Right hindlimb (tissue), 1 donor: ENCODE measurements at regions not wholly inside any gene's neighbourhood (a gene's known extent, or its start where the extent isn't known, plus 50 kb on each side); places are given as distances from the start of the nearest gene placed in this dataset.

Experiments
- DNase-seq: peaks from one replicate; pipeline ENCODE4 v3.0.0-alpha.2; 2018

GRCh38 chr13:85371254-85371653 is 428.0 kb downstream of the SLITRK6 start:
- DNase-seq: no peak

DNA sequence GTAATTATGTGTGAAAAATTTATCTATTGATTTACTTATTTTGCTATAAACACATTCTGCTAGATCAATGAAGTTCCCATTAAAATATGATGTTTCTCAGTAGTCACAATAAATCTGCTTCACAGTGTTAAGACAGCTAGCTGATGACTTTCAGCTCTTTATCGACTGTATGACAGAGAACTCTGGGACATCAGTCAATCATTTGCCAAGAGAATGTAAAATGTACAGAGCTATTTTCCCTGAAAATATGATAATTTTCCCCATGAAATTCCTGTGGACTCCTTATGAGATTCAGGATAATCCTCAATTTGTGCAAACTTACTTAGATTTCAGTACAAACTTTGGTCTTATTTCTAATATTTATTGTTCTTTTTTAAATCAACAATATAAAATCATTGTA is 430.5 kb downstream of the SLITRK6 start:
- no peak for DNase-seq

- no peak for DNase-seq
Observed at GRCh38 chr13:85367887-85368286, 431.3 kb downstream of the SLITRK6 start.

DNA sequence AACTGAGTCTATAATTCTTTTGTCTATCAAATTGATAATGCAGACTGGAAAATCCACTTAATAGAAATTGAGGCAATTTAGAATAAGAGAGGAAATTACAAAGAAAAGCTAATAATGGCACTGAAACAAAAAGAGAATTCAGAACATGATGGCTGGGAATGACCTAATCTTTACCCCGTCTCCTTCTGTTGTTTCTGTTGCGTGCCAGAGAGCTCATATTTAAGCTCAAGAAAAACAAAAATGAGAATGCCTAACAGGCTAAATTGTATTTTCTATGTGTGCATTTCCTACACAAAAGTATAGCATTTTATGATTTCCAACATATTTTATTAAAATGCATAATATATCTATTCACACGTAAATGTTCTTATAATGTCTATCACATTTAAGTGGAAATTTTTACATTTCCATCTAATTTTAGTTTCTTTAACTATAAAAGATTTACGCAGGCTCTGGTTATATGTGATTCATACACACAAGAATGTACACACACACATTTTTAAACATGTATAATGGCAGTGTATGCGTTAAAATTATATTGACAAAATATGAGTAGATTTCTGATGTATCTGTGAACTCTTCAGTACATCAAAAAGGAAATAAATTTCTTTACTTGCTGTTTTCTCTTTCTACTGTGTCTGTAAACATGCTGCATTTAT is 432.3 kb downstream of the SLITRK6 start:
- no peak for DNase-seq

DNA sequence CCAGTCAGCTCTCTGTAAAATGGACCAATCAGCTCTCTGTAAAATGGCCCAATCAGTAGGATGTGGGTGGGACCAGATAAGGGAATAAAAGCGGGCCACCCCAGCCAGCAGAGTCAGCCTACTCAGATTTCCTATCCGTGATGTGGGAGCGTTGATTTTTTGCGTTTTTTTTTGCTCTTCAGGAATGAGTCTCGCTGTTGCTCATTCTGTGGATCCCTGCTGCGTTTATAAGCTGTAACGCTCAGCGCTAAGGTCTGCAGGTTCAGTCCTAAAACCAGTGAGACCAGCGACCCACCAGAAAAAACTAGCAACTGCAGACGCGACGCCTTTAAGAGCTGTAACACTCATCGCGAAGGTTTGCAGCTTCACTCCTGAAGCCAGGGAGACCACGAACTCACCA is 435.7 kb downstream of the SLITRK6 start:
- DNase-seq: no peak

- DNase-seq: no peak
Observed at GRCh38 chr13:85362980-85363379, 436.2 kb downstream of the SLITRK6 start.

DNA sequence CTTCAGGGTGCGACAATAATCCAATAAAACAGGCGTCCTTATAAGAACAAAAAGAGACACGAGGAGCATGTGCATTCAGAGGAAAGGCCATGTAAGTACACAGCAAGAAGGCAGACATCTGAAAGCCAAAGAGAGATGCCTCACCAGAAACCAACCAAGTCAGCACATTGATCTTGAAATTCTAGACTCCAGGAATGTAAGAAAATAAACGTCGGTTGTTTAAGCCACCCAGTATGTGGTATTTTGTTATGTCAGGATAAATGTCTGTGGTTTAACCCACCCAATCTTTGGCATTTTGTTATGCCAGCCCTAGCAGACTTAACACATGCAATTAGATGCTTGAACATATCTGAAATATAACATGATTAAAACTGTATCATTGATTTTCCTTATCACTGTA is 452.0 kb downstream of the SLITRK6 start:
- DNase-seq: no peak

DNA sequence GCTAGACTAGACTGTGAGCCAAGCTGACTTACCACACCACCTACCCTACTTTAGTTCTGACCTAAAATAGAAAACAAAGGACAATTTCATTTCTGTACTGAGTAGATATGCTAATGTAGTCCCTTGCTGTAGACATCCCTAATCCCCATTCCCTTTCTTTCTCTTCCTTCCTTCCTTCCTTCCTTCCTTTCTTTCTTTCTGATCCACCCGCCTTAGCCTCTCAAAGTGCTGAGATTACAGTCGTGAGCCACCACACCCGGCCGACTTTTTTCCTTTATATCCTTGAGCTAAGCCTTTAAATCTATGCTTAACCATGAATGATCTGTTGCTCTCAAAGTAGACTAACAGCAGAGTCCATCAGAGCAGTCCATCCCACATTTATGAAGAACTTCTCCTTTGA is 465.0 kb downstream of the SLITRK6 start:
- no peak for DNase-seq

GRCh38 chr13:85333506-85334020 is 465.7 kb downstream of the SLITRK6 start:
- no peak for DNase-seq

DNA sequence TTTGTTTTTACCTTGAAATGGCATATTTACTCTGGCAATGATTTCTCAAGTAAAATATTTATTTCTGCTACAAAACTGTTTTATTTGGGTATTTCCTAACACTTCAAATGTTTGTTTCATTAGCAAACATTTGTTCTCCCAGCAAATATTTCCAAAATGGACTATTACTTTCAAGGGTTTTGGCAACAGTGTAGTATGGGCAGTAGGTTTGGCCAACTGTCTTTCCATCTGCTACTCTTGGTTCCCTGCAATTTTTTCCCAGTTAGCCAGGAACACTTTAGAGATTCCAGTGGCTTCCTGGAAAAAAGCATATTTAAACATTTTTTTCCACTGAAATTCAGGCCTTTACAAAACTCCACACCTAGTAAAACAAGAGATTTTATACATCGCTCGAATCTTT is 466.6 kb downstream of the SLITRK6 start:
- no peak for DNase-seq

- DNase-seq: no peak
Observed at GRCh38 chr13:85321734-85322133, 477.5 kb downstream of the SLITRK6 start.

- no peak for DNase-seq
Observed at GRCh38 chr13:85317781-85318180, 481.4 kb downstream of the SLITRK6 start.

DNA sequence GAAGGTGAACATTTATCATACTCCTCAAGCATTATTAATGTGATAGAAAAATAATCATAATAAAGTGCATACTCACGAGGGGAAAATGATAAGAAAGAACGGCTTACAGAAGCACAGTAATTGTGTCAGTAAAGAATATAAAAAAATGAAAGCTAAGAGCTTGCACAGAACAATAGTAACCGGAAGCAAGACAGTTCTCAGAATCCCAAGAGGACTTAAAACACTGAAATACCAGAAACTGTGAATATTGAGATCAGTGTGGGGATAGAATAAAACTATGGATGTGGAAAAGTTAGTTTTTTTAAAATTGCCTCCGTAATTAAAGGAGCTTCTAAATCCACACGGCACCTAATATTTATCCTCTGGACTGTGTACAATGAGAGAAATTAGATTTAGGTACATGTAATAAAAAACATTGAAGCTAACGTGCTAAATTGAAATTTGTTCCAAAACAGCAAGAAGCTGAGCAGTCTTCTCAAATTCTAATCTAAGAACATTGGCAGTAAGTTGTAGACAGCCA is 482.7 kb downstream of the SLITRK6 start:
- DNase-seq: no peak

GRCh38 chr13:85314686-85315085 is 484.5 kb downstream of the SLITRK6 start:
- DNase-seq: no peak

DNA sequence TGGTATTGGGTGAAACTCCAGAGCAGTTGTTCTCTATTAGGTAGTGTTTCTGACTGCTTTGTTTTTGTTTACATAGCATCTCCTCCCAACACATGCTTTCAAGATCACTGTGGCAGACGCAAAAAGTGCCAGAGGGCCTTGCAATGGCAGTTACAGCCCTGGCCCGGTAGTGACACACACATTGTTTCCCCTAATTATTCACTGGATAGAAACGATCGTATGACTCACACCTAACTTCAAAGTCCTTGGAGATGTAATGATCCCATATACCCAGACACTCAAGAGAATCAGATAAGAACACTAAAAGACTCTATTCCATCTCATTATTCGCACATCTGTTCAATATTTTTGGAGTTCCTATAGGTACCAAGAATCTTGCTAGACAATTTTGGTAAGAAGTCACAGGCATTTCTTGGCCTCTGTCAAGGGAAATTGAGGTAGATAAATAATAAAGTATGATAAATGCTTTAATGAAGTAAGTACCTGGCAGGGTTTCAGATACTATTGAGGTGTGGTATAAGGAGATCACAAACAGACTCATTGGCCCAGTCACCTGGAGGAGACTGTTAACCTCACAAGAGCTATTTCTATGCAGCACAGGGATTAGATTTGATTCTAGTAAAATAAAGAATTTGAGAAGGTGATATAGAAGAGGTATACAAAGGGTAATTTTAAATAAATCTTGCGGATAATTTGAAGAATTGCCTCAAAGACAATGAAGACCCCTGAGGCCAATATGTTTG is 485.3 kb downstream of the SLITRK6 start:
- DNase-seq: no peak

- DNase-seq: no peak
Observed at GRCh38 chr13:85312071-85312470, 487.1 kb downstream of the SLITRK6 start.

DNA sequence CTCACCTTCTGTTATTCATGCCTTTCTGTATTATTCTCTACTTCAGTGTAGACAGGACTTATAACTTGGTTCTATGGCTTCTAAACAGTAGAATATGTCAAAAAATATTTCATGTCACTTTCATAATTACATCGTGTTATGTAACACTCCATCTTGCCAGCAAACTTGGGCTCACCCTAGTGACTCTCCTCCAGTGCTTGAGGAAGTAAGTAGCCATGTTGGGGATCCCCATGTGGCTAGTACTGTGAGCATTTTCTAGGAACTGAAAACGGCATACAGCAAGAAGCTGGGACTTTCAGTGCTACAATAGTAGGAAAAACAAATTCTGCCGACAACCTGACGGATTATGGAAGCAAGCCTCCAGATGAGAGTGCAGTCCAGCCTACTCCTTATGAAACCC is 495.6 kb downstream of the SLITRK6 start:
- no peak for DNase-seq

GRCh38 chr13:85298387-85298924 is 500.8 kb downstream of the SLITRK6 start:
- DNase-seq: no peak

DNA sequence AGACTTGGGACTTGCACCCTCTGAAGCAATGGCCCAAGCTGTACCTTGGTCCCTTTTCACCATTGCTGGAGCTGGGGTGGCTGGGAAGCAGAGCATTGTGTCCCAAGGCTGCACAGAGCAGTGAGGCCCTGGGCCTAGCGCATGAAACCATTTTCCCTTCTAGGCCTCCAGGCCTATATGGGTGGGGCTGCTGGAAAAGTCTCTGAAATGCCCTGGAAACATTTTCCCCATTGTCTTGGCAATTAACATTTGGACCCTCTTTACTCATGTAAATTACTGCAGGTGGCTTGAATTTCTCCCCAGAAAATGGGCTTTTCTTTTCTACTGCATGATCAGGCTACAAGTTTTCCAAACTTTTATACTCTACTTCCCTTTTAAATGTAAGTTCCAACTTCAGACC is 510.5 kb downstream of the SLITRK6 start:
- DNase-seq: no peak

- no peak for DNase-seq
Observed at GRCh38 chr13:85287528-85287927, 511.7 kb downstream of the SLITRK6 start.

- no peak for DNase-seq
Observed at GRCh38 chr13:85286081-85286480, 513.1 kb downstream of the SLITRK6 start.

DNA sequence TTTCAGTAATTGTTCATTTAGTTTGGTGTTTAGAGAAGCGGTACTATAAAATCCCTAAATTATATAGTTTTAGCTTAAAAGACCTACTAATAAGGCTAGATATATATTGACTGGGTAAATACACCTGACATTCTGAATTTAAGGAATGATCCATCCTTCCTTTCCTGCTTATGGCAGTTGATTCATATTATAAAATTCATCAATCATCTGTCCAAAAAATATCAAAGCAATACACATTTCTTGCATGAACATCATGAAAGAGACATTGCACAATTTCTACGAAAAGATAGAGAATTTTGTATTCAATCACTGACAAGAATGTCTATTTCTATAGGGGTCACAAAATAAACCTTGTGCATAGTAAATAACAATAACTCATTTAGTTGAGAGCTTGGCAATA is 514.9 kb downstream of the SLITRK6 start:
- no peak for DNase-seq

DNA sequence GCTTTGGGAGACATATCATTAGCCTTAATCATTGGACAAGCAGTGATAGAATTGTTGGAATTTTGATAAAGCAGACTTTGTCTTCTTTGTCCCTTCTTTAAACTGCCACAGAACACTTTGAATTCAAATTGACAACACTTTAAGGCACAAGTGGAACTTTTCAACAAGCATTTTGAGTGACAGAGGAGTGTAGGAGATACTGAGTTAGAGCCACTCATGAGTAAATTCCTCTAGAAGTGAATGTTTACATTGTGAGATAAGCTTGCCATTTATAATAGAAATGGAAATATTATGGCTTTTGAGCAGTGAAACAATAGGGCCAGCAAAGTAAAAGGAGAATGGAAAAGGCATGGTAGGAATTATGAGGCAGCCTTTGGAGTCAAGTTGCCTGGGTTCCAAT is 515.8 kb downstream of the SLITRK6 start:
- no peak for DNase-seq

- DNase-seq: no peak
Observed at GRCh38 chr13:85282876-85283275, 516.3 kb downstream of the SLITRK6 start.
